ENCODE measurements at regions not wholly inside any gene's neighbourhood (a gene's known extent, or its start where the extent isn't known, plus 50 kb on each side); places are given as distances from the start of the nearest gene placed in this dataset.

GRCh38 chr3:153688301-153689120 is 432.7 kb upstream of the ARHGEF26 start:
- H3K79me2 ChIP-seq (ENCODE audit: control insufficient read depth, insufficient read depth, low read length, poor library complexity): no peaks in the 10 kb centered on the region
- H3K9ac ChIP-seq (ENCODE audit: low read length): no peak overlapping the region
- no peak overlapping the region for H3K18ac ChIP-seq (ENCODE audit: low read length)
- H2BK5ac ChIP-seq (ENCODE audit: low read depth, low read length, poor library complexity): no peak overlapping the region
- H3K79me1 ChIP-seq (ENCODE audit: low read length): no peaks in the 10 kb centered on the region
- H3K4me2 ChIP-seq (ENCODE audit: low read length): no peak overlapping the region
- no peaks in the 10 kb centered on the region for H3K9me3 ChIP-seq (ENCODE audit: insufficient read depth, low read depth, low read length)
- no peak overlapping the region for H4K8ac ChIP-seq (ENCODE audit: low read depth, low read length)
- no peak overlapping the region for H2AFZ ChIP-seq (ENCODE audit: insufficient read depth, low read length, poor library complexity)
- H4K91ac ChIP-seq (ENCODE audit: low read depth, low read length): no peak overlapping the region
- H3K4ac ChIP-seq (ENCODE audit: low read depth, low read length): no peak overlapping the region
- H3K36me3 ChIP-seq (ENCODE audit: control insufficient read depth in 1 of 2, insufficient read depth in 2 of 2, low read length in 2 of 2): no peaks in the 10 kb centered on the region
- H3K23ac ChIP-seq (ENCODE audit: low read length): no peak overlapping the region
- no peak overlapping the region for H3K4me3 ChIP-seq (ENCODE audit: low read depth, low read length)
- H3K27ac ChIP-seq (ENCODE audit: low read depth, low read length): no peak overlapping the region
- no peak overlapping the region for H2BK12ac ChIP-seq (ENCODE audit: low read length)
- H3K4me1 ChIP-seq (ENCODE audit: control insufficient read depth in 1 of 2, insufficient read depth in 2 of 2, low read length in 2 of 2): no peaks in the 10 kb centered on the region
- no peak overlapping the region for H4K12ac ChIP-seq (ENCODE audit: low read depth, low read length)
- H3K27me3 ChIP-seq (ENCODE audit: insufficient read depth, low read length): no peaks in the 10 kb centered on the region
- H2BK120ac ChIP-seq (ENCODE audit: insufficient read depth, low read length, poor library complexity): no peak overlapping the region
- H2AK5ac ChIP-seq (ENCODE audit: low read length): no peak overlapping the region
- no peak overlapping the region for H3K14ac ChIP-seq (ENCODE audit: low read length)
- no peak for DNase-seq
- WGBS (ENCODE audit: extremely low coverage, insufficient coverage, insufficient read length): no CpG with 5 or more reads among the region's 3 CpGs

GRCh38 chr3:153693207-153693606 is 428.0 kb upstream of the ARHGEF26 start:
- no peak overlapping the region for H2BK5ac ChIP-seq (ENCODE audit: low read depth, low read length, poor library complexity)
- no peaks in the 10 kb centered on the region for H3K79me1 ChIP-seq (ENCODE audit: low read length)
- no peak overlapping the region for H3K18ac ChIP-seq (ENCODE audit: low read length)
- H3K27ac ChIP-seq (ENCODE audit: low read depth, low read length): no peak overlapping the region
- H3K36me3 ChIP-seq (ENCODE audit: control insufficient read depth in 1 of 2, insufficient read depth in 2 of 2, low read length in 2 of 2): no peaks in the 10 kb centered on the region
- H4K12ac ChIP-seq (ENCODE audit: low read depth, low read length): no peak overlapping the region
- no peak overlapping the region for H3K9ac ChIP-seq (ENCODE audit: low read length)
- no peak overlapping the region for H3K4me2 ChIP-seq (ENCODE audit: low read length)
- no peak overlapping the region for H3K4me3 ChIP-seq (ENCODE audit: low read depth, low read length)
- no peak overlapping the region for H3K4ac ChIP-seq (ENCODE audit: low read depth, low read length)
- H4K8ac ChIP-seq (ENCODE audit: low read depth, low read length): no peak overlapping the region
- H2BK120ac ChIP-seq (ENCODE audit: insufficient read depth, low read length, poor library complexity): no peak overlapping the region
- no peak overlapping the region for H2AK5ac ChIP-seq (ENCODE audit: low read length)
- H4K91ac ChIP-seq (ENCODE audit: low read depth, low read length): no peak overlapping the region
- no peaks in the 10 kb centered on the region for H3K27me3 ChIP-seq (ENCODE audit: insufficient read depth, low read length)
- no peak overlapping the region for H2AFZ ChIP-seq (ENCODE audit: insufficient read depth, low read length, poor library complexity)
- H3K79me2 ChIP-seq (ENCODE audit: control insufficient read depth, insufficient read depth, low read length, poor library complexity): no peaks in the 10 kb centered on the region
- no peak overlapping the region for H3K14ac ChIP-seq (ENCODE audit: low read length)
- WGBS (ENCODE audit: extremely low coverage, insufficient coverage, insufficient read length): no CpG with 5 or more reads among the region's 3 CpGs
- H2BK12ac ChIP-seq (ENCODE audit: low read length): no peak overlapping the region
- no peaks in the 10 kb centered on the region for H3K9me3 ChIP-seq (ENCODE audit: insufficient read depth, low read depth, low read length)
- no peak overlapping the region for H3K23ac ChIP-seq (ENCODE audit: low read length)
- H3K4me1 ChIP-seq (ENCODE audit: control insufficient read depth in 1 of 2, insufficient read depth in 2 of 2, low read length in 2 of 2): no peaks in the 10 kb centered on the region
- DNase-seq: no peak

DNA sequence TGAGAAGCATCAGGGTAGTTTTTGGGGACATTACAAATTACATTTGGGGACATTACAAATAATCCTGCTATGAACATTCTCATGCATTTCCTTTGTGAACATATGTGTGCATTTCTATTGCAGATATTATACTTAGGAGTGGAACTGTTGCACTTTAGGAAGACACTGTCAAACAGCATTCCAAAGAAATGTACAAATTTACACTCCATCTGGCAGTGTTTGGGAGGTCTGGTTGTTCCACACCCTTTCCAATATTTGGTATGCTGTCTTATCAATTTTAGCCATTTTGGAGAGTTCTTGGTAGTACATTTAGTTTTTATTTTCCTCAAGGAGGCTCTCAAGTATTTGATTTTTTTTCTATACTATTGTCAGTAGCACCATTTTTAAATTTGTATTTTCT is 419.1 kb upstream of the ARHGEF26 start:
- no peak overlapping the region for H3K27ac ChIP-seq (ENCODE audit: low read depth, low read length)
- no peaks in the 10 kb centered on the region for H3K79me2 ChIP-seq (ENCODE audit: control insufficient read depth, insufficient read depth, low read length, poor library complexity)
- H3K14ac ChIP-seq (ENCODE audit: low read length): no peak overlapping the region
- no peaks in the 10 kb centered on the region for H3K79me1 ChIP-seq (ENCODE audit: low read length)
- no peak overlapping the region for H4K12ac ChIP-seq (ENCODE audit: low read depth, low read length)
- no peak overlapping the region for H3K23ac ChIP-seq (ENCODE audit: low read length)
- H3K4me1 ChIP-seq (ENCODE audit: control insufficient read depth in 1 of 2, insufficient read depth in 2 of 2, low read length in 2 of 2): no peaks in the 10 kb centered on the region
- no peaks in the 10 kb centered on the region for H3K36me3 ChIP-seq (ENCODE audit: control insufficient read depth in 1 of 2, insufficient read depth in 2 of 2, low read length in 2 of 2)
- H2BK5ac ChIP-seq (ENCODE audit: low read depth, low read length, poor library complexity): no peak overlapping the region
- DNase-seq: no peak
- H2AFZ ChIP-seq (ENCODE audit: insufficient read depth, low read length, poor library complexity): no peak overlapping the region
- H3K9ac ChIP-seq (ENCODE audit: low read length): no peak overlapping the region
- no peaks in the 10 kb centered on the region for H3K9me3 ChIP-seq (ENCODE audit: insufficient read depth, low read depth, low read length)
- no peak overlapping the region for H2BK120ac ChIP-seq (ENCODE audit: insufficient read depth, low read length, poor library complexity)
- H2BK12ac ChIP-seq (ENCODE audit: low read length): no peak overlapping the region
- no peaks in the 10 kb centered on the region for H3K27me3 ChIP-seq (ENCODE audit: insufficient read depth, low read length)
- H3K18ac ChIP-seq (ENCODE audit: low read length): no peak overlapping the region
- no peak overlapping the region for H3K4me3 ChIP-seq (ENCODE audit: low read depth, low read length)
- no peak overlapping the region for H4K8ac ChIP-seq (ENCODE audit: low read depth, low read length)
- no peak overlapping the region for H2AK5ac ChIP-seq (ENCODE audit: low read length)
- H3K4me2 ChIP-seq (ENCODE audit: low read length): no peak overlapping the region
- H3K4ac ChIP-seq (ENCODE audit: low read depth, low read length): no peak overlapping the region
- H4K91ac ChIP-seq (ENCODE audit: low read depth, low read length): no peak overlapping the region

GRCh38 chr3:153704115-153704514 is 417.1 kb upstream of the ARHGEF26 start:
- no peaks in the 10 kb centered on the region for H3K9me3 ChIP-seq (ENCODE audit: insufficient read depth, low read depth, low read length)
- no peak overlapping the region for H2AFZ ChIP-seq (ENCODE audit: insufficient read depth, low read length, poor library complexity)
- no peak overlapping the region for H3K4ac ChIP-seq (ENCODE audit: low read depth, low read length)
- H3K36me3 ChIP-seq (ENCODE audit: control insufficient read depth in 1 of 2, insufficient read depth in 2 of 2, low read length in 2 of 2): no peaks in the 10 kb centered on the region
- no peak overlapping the region for H3K9ac ChIP-seq (ENCODE audit: low read length)
- no peaks in the 10 kb centered on the region for H3K79me1 ChIP-seq (ENCODE audit: low read length)
- no peak overlapping the region for H4K91ac ChIP-seq (ENCODE audit: low read depth, low read length)
- H3K79me2 ChIP-seq (ENCODE audit: control insufficient read depth, insufficient read depth, low read length, poor library complexity): no peaks in the 10 kb centered on the region
- no peak overlapping the region for H4K8ac ChIP-seq (ENCODE audit: low read depth, low read length)
- WGBS (ENCODE audit: extremely low coverage, insufficient coverage, insufficient read length): no CpG with 5 or more reads among the region's 1 CpG
- no peaks in the 10 kb centered on the region for H3K4me1 ChIP-seq (ENCODE audit: control insufficient read depth in 1 of 2, insufficient read depth in 2 of 2, low read length in 2 of 2)
- no peak overlapping the region for H3K27ac ChIP-seq (ENCODE audit: low read depth, low read length)
- H4K12ac ChIP-seq (ENCODE audit: low read depth, low read length): no peak overlapping the region
- no peak overlapping the region for H3K4me3 ChIP-seq (ENCODE audit: low read depth, low read length)
- no peak overlapping the region for H2AK5ac ChIP-seq (ENCODE audit: low read length)
- no peak overlapping the region for H3K23ac ChIP-seq (ENCODE audit: low read length)
- no peak for DNase-seq
- H3K4me2 ChIP-seq (ENCODE audit: low read length): no peak overlapping the region
- no peak overlapping the region for H3K18ac ChIP-seq (ENCODE audit: low read length)
- H2BK5ac ChIP-seq (ENCODE audit: low read depth, low read length, poor library complexity): no peak overlapping the region
- H3K14ac ChIP-seq (ENCODE audit: low read length): no peak overlapping the region
- H3K27me3 ChIP-seq (ENCODE audit: insufficient read depth, low read length): no peaks in the 10 kb centered on the region
- H2BK120ac ChIP-seq (ENCODE audit: insufficient read depth, low read length, poor library complexity): no peak overlapping the region
- H2BK12ac ChIP-seq (ENCODE audit: low read length): no peak overlapping the region

Measured in trophoblast cell (in vitro differentiated cells and primary cell).